ENCODE measurements at regions not wholly inside any gene's neighbourhood (a gene's known extent, or its start where the extent isn't known, plus 50 kb on each side); places are given as distances from the start of the nearest gene placed in this dataset.

DNA sequence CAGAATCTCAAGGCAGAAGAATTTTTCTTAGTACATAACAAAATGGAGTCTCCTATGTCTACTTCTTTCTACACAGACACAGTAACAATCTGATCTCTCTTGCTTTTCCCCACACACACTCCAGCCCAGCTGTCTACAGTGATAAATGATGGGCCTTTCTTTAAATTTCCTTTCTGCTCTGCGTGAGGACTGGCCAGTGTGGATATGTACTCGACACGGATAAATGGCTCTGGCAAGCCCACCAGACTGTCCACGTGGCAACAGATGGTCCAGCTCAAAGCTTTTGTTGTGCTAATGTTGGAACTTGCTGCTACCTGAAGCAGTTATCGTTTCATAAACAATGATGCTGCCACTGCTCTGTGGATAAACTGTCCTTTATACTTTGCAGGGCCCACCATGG lies 410.7 kb downstream of the TMEM114 start:
- TF ChIP-seq, protein P1, sequence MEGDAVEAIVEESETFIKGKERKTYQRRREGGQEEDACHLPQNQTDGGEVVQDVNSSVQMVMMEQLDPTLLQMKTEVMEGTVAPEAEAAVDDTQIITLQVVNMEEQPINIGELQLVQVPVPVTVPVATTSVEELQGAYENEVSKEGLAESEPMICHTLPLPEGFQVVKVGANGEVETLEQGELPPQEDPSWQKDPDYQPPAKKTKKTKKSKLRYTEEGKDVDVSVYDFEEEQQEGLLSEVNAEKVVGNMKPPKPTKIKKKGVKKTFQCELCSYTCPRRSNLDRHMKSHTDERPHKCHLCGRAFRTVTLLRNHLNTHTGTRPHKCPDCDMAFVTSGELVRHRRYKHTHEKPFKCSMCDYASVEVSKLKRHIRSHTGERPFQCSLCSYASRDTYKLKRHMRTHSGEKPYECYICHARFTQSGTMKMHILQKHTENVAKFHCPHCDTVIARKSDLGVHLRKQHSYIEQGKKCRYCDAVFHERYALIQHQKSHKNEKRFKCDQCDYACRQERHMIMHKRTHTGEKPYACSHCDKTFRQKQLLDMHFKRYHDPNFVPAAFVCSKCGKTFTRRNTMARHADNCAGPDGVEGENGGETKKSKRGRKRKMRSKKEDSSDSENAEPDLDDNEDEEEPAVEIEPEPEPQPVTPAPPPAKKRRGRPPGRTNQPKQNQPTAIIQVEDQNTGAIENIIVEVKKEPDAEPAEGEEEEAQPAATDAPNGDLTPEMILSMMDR (conservative IDR thresholded peaks at IDR 0.05; ENCODE audit: low read depth, low read length), result no peak
- no peak overlapping the region for H3K4me3 ChIP-seq (ENCODE audit: low read depth, low read length)
- no peak for DNase-seq (ENCODE audit: low read depth)

DNA sequence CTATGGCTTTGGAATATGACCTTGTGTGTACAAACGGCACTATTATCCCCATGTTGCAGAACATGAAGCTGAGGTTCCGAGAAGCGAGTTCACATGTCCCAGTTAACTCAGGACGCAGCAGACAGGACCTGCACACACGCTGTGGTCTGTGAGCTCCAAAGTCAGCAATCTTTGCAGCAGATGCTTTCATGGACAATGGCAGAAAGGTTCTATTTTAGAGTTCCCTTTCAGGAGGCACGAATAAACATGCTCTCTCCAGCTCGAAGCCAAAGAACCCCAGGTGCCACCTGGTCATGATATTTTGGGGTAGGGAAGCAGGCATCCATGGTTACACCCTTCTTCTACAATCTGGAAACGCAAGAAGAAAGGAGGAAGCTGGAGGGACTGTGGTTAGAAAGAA lies 412.0 kb downstream of the TMEM114 start:
- no peak for DNase-seq (ENCODE audit: low read depth)
- TF ChIP-seq, protein P1 (conservative IDR thresholded peaks at IDR 0.05; ENCODE audit: low read depth, low read length), result no peak

DNA sequence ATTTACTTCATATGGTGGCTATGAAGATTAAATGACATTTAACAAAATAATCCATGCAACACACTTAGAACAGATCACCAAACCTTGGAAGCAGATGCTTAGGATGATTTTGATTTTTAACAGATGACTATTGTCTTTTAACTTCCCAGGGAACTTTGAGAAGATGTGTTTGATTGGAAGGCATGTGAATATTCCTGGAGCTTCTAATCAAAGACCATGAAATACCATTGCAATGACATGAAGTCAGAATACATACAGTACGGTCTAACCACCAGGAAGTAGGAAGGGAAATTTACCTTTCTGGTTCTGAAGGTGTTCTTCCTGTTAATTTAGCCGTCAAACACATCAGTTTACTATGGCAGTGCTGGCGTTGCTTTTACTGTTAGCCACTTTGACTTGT lies 414.9 kb downstream of the TMEM114 start:
- H3K4me3 ChIP-seq (ENCODE audit: low read depth, low read length), result no peak overlapping the region
- no peak for DNase-seq (ENCODE audit: low read depth)

More for the DNA sequence above, 412.0 kb downstream of the TMEM114 start:
- no peak overlapping the region for H3K4me3 ChIP-seq (ENCODE audit: low read depth, low read length)

DNA sequence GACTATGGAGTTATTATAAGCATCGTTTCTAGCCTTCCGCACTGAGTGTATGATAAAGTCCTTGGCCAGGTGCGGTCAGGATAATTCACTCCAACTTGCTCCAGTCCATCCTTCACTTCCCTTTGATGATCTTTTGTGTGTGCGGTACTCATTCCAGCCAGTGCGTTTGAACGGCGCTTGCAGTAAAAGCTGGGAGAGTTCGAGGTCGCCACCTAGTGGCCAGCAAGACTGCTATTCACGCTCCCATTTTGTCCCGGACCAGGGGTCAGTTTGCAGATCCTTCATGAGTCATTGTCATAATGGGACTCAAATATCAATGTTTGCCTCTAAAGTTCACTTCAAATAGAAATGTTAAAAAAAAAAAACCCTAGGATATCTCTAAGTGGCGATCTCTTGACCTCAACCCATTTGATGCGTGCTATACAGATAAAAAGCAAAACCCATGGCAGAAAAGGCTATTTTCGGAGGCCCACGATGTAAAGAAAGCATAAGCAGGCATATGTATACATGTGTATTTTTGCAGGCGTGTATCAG lies 417.1 kb downstream of the TMEM114 start:
- no peak overlapping the region for H3K4me3 ChIP-seq (ENCODE audit: low read depth, low read length)
- TF ChIP-seq, protein P1 (conservative IDR thresholded peaks at IDR 0.05; ENCODE audit: low read depth, low read length), result peak; percentile 65
- DNase-seq (ENCODE audit: low read depth), result peak; percentile 58

More for the DNA sequence above, 414.9 kb downstream of the TMEM114 start:
- TF ChIP-seq, protein P1 (conservative IDR thresholded peaks at IDR 0.05; ENCODE audit: low read depth, low read length), result no peak

DNA sequence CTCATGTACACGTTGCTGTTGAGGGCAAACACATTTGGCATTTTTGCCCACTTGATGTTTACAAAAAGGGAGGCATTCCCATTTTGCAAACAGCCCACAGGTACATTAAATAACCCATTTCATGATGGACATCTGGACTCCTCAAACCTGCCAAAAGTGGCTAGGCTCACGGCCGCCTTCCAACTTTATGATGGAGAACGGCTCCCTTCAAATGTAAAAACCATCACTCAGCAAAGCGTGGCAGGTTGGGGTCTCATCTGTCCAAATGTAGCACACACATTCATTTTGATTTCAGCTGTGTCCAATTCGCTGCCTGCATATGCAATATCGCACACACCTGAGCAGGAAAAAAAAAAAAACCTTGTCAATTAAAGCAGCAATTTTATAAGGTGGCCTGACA lies 417.8 kb downstream of the TMEM114 start:
- H3K4me3 ChIP-seq (ENCODE audit: low read depth, low read length), result no peak overlapping the region
- no peak for DNase-seq (ENCODE audit: low read depth)
- TF ChIP-seq, protein P1 (conservative IDR thresholded peaks at IDR 0.05; ENCODE audit: low read depth, low read length), result no peak

DNA sequence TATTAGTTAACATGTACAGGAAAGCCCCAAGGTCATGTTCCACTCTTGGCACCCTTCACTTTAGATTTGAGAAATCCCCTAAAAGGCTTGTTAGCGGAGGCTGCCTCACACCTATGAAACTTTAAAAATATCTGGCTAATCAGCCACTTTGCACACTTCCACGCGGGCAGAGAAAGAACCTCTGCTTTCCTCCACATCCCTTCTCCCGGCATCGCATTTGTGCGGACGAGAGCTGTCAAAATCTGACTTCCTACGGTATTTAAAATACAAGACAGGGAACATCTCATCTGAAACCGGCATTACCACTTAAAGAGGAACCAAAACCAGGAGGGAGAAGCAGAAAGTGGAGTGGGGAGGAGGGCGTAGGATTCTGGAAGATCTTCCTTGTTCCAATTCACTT lies 422.3 kb downstream of the TMEM114 start:
- TF ChIP-seq, protein P1 (conservative IDR thresholded peaks at IDR 0.05; ENCODE audit: low read depth, low read length), result no peak
- no peak for DNase-seq (ENCODE audit: low read depth)
- no peak overlapping the region for H3K4me3 ChIP-seq (ENCODE audit: low read depth, low read length)

DNA sequence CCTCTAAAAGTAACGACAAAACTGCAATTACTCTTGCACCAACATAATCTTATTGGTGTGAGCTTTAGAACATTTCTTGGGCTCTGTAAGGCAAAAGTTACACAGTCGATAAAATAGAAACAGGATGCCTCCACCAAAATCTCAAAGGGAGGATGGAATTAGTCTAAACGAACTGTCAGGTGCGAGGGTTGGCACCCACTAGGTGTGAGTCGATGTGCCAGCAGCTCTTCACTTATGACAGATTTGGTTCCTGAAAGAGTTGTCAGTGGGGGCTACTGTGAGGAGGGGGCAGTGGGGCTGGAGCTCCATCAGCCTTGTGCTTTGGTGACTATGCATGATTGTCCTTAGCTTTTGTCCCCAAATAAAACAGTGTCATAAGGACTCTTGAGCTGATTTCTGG lies 422.9 kb downstream of the TMEM114 start:
- DNase-seq (ENCODE audit: low read depth), result no peak
- TF ChIP-seq, protein P1 (conservative IDR thresholded peaks at IDR 0.05; ENCODE audit: low read depth, low read length), result no peak
- no peak overlapping the region for H3K4me3 ChIP-seq (ENCODE audit: low read depth, low read length)

All from choroid plexus epithelial cell (primary cell).